ENCODE measurements at regions not wholly inside any gene's neighbourhood (a gene's known extent, or its start where the extent isn't known, plus 50 kb on each side); places are given as distances from the start of the nearest gene placed in this dataset.
A peak's percentile ranks its signal among the peaks of the same experiment; 100 is the strongest.

DNA sequence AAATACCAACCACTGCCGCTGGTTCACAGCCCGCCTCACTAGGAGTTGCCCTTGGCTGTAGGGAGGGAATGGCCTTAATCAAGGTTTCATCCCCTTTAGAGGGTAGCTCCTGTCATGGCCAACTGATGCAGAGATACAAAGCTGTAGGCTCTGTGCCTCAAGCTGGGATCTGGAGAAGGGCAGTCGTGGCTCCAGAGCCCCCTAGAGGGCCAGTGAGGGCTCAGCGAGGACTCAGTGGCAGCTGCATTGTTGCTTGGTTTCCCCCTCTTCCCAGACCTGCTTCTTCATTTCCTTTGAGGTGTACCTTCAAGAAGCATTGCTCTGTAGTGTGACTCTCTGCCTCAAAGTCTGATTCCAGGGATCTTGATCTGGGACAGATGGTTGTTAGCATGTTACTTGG, 302.1 kb downstream of the LPIN1 start:
- H3K36me3 Mint-ChIP-seq (ENCODE audit: insufficient read depth in 2 of 2): peaks cover 0 to under 1% of the 10 kb centered on the region in 2 donors
- H3K4me3 Mint-ChIP-seq: no peak overlapping the region
- H3K9me3 Mint-ChIP-seq: peaks cover 0 to 2% of the 10 kb centered on the region in 2 donors
- peak in 1 of 2 donors; percentile 26 for ATAC-seq (replicated peaks in 1 of 2)
- peaks cover 26% of the 10 kb centered on the region for H3K4me1 Mint-ChIP-seq (ENCODE audit: low read depth)
- peaks cover 9% of the 10 kb centered on the region for H3K27me3 Mint-ChIP-seq (ENCODE audit: low read depth)
- DNase-seq: no peak
- no peak overlapping the region for H3K27ac Mint-ChIP-seq

DNA sequence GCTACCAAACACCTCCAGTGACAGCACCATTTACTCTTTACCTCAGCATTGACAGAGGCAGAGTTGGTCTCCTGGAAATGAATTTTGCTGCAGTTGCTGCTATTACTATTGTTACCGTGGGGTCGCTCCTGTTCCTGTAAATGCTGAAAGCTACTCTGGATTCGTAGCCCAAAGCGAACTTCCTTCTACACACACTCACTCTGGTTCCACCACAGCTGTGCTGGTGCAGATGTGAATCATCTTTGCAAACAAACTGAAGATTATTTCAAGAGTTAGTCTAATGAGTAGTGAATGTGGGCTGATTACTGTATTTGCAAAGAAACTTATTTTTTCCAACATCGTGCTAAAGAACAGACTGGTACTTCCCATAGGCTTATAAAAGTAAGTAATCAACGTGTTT, 304.0 kb downstream of the LPIN1 start:
- Mint-ChIP-seq H3K27me3 (ENCODE audit: low read depth) (no peaks in the 10 kb centered on the region), H3K9me3 (peaks cover 3 to 4% of the 10 kb centered on the region in 2 donors), H3K27ac (no peak overlapping the region), H3K4me3 (no peak overlapping the region), H3K36me3 (ENCODE audit: insufficient read depth in 2 of 2) (peaks cover 0 to 4% of the 10 kb centered on the region in 2 donors), H3K4me1 (ENCODE audit: low read depth) (peaks cover 14% of the 10 kb centered on the region)
- no peak for DNase-seq
- no peak for ATAC-seq (replicated peaks in 1 of 2)

DNA sequence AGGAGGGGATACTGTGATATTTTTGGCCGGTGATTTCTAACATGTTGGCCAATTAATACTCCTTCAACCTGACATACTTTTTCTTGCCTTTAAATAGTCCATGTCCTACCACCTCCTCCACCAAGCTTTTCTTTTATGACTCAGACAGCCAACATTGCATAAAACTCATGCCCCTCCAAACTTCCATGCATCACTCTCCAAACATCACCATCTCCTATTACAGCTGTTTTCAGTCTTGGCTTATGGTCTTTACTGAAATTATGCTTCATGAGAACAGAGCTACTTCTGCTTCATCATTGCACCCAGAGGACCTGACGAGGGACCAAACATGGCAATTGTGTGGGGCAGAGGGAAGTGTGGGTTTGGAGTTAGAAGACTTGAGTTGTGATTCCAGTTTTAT, 305.4 kb downstream of the LPIN1 start:
- no peak overlapping the region for H3K4me3 Mint-ChIP-seq

DNA sequence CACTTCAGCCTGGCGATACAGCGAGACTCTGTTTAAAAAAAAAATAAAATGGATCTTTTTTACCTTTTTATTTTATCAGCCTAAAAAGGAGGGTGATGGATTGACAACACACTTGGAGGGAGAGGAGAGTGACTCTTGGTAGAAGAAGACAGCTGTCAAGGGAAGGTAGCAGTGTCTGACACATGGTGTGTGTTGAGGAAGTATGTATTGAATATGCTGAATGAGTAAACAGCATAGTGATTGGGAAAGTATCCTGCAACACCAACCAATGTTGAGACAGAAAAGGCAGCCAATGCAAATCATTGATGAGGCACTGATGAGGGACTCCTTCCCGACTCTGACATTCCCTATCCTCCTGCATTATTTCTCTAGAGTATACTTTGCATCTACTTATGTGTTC, 306.4 kb downstream of the LPIN1 start:
- Mint-ChIP-seq H3K36me3 (ENCODE audit: insufficient read depth in 2 of 2) (peaks cover 0 to 4% of the 10 kb centered on the region in 2 donors), H3K4me3 (no peak overlapping the region), H3K27ac (no peak overlapping the region), H3K9me3 (peaks cover 3 to 6% of the 10 kb centered on the region in 2 donors), H3K4me1 (ENCODE audit: low read depth) (peaks cover 15% of the 10 kb centered on the region), H3K27me3 (ENCODE audit: low read depth) (peaks cover 8% of the 10 kb centered on the region)
- DNase-seq (no peak), ATAC-seq (replicated peaks in 1 of 2) (no peak)

More for the DNA sequence above, 305.4 kb downstream of the LPIN1 start:
- peaks cover 0 to 4% of the 10 kb centered on the region in 2 donors for H3K36me3 Mint-ChIP-seq (ENCODE audit: insufficient read depth in 2 of 2)
- peaks cover 8% of the 10 kb centered on the region for H3K4me1 Mint-ChIP-seq (ENCODE audit: low read depth)
- H3K27me3 Mint-ChIP-seq (ENCODE audit: low read depth): peaks cover 8% of the 10 kb centered on the region
- H3K27ac Mint-ChIP-seq: no peak overlapping the region
- ATAC-seq (replicated peaks in 1 of 2): no peak
- H3K9me3 Mint-ChIP-seq: peaks cover 3 to 6% of the 10 kb centered on the region in 2 donors
- DNase-seq: no peak

DNA sequence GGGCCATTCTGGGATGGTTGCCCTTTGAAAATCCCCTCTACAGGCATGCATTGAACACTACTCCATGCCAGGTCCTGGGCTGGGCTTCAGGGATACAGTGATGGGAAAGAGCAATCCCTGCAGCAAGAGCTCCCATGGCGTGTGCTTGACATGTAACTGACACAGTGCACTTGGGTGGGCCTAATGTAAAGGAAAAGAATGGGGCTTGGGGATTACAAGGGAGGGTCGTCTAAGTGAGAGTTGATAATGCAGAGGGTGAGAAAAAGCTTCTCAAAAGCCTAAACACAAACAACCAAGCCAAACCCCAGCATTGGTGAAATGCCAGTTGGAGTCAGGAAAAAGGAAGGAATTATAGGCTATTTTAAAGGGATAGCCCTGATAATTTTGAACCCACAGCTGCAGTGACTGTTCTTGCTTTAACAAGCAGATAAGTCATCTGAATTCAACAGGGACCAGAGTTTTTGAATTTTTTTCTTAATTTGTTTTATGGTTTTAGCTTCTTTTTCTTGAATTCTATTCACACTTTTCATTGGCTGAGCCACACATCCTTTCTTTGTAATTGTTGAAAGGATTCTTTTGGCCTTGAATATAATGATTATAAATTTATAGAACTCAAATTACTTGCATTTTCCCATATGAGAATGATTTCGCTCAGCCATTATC, 308.7 kb downstream of the LPIN1 start:
- Mint-ChIP-seq H3K27me3 (ENCODE audit: low read depth) (peaks cover 21% of the 10 kb centered on the region), H3K4me1 (ENCODE audit: low read depth) (peaks cover 15% of the 10 kb centered on the region), H3K36me3 (ENCODE audit: insufficient read depth in 2 of 2) (peaks cover 0 to 4% of the 10 kb centered on the region in 2 donors), H3K9me3 (peaks cover 3 to 6% of the 10 kb centered on the region in 2 donors), H3K4me3 (no peak overlapping the region), H3K27ac (no peak overlapping the region)
- no peak for ATAC-seq (replicated peaks in 1 of 2)
- DNase-seq: no peak

DNA sequence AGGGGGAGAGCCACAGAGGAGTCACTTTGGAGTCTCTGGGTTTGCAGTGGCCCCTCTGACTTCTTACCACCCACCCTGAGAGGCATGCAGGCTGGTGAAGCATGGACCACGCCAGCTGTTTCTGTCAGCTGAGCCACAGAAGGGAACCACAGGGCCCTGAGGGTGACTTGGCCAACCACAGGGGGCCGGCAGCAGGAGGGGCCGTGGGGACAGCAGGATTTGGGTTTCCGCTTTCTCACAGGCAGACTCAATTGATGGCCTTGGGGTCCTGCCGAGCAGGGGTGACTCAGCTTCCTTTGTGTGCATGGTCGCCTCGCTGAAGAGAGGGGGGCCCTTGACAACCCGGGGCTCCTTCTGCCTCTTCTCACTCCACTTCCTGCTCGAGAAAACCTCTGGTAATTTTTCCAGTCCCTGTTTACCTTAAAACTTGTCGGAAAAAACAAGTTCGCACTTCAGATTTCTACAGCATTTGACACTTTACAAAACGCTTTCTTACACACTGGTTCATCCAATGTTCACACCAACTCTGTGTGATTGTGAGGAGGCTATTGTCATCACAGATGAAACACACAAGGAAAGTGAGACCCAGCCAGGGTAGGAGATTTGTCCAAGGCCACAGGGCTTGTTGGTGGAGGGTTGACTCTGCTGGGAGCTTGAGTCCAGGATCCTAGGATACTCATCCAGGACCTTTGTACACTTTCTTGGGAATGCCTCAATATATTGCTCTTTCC, 311.2 kb downstream of the LPIN1 start:
- Mint-ChIP-seq H3K27me3 (ENCODE audit: low read depth) (peaks cover 21% of the 10 kb centered on the region), H3K4me1 (ENCODE audit: low read depth) (peaks cover 9% of the 10 kb centered on the region), H3K27ac (no peak overlapping the region), H3K36me3 (ENCODE audit: insufficient read depth in 2 of 2) (peaks cover 0 to 4% of the 10 kb centered on the region in 2 donors), H3K9me3 (peaks cover 3 to 6% of the 10 kb centered on the region in 2 donors), H3K4me3 (peak overlapping the region in 1 of 2 donors; percentile 44)
- ATAC-seq (replicated peaks in 1 of 2): peak; percentile 91 to 92
- peak; percentile 51 to 58 for DNase-seq

DNA sequence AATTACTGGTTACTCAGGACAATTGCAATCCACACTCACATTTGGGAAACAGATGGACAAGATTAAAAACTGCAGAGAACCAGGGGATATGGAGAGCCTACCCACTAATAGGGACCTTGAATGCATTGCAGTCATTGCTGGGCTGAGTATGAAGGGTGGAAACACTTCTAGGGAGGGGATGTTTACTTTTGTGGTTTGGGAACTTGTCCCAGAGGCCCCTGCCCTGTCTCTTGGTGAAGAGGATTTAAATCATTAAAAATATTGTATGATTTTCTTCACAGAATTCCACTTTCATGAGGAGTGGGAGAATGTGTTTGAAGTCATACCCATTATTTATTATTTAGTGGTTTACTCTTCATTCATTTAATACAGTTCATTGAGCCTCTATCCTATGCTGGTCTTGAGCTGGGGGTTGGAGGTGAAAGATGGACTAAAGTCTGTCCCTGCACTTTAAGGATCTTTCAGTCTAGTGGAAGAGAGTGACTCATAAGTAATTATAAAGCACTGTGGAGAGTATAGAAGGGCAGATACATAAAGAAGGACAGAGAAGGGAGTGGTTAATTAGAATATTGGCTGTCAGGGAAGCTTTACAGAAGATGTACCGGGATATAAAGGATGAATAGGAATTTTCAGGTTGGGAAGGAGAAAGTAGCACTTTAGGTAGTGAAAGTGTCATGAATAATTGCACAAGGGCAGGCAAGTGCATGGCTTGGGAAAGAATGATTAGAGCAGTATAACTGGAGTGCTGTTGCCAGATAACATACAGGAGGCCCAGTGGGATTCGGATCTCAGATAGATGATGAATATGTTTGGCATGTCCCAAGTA, 313.4 kb downstream of the LPIN1 start:
- Mint-ChIP-seq H3K27me3 (ENCODE audit: low read depth) (peaks cover 26% of the 10 kb centered on the region), H3K9me3 (peaks cover 2 to 4% of the 10 kb centered on the region in 2 donors), H3K36me3 (ENCODE audit: insufficient read depth in 2 of 2) (peaks cover 0 to 1% of the 10 kb centered on the region in 2 donors), H3K4me1 (ENCODE audit: low read depth) (peaks cover 9% of the 10 kb centered on the region), H3K27ac (no peak overlapping the region), H3K4me3 (no peak overlapping the region)
- ATAC-seq (replicated peaks in 1 of 2): no peak
- no peak for DNase-seq

DNA sequence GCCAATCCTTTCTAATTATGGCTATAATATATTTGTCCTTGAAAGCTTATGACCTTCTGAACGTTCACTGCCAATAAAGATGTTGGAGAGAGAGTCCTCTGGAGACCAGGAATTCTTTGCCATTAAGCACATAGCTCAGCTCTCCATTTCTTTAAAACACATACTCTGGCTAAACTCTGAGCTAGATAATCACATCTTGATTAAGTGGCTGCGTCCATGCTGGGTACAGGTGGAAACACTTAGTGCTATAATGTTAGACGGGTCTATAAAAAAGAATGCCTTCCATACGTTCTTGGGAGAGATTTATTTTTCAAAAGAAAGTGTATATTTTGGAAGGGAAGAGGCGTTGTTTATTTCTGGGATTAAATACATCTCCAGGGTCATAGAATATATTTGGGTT, 314.5 kb downstream of the LPIN1 start:
- H3K27me3 Mint-ChIP-seq (ENCODE audit: low read depth): peaks cover 22% of the 10 kb centered on the region
- H3K27ac Mint-ChIP-seq: no peak overlapping the region
- H3K4me3 Mint-ChIP-seq: no peak overlapping the region
- H3K9me3 Mint-ChIP-seq: peaks cover 2 to 3% of the 10 kb centered on the region in 2 donors
- H3K4me1 Mint-ChIP-seq (ENCODE audit: low read depth): peaks cover 9% of the 10 kb centered on the region
- ATAC-seq (replicated peaks in 1 of 2) (no peak), DNase-seq (no peak)
- H3K36me3 Mint-ChIP-seq (ENCODE audit: insufficient read depth in 2 of 2): peaks cover 0 to 1% of the 10 kb centered on the region in 2 donors

DNA sequence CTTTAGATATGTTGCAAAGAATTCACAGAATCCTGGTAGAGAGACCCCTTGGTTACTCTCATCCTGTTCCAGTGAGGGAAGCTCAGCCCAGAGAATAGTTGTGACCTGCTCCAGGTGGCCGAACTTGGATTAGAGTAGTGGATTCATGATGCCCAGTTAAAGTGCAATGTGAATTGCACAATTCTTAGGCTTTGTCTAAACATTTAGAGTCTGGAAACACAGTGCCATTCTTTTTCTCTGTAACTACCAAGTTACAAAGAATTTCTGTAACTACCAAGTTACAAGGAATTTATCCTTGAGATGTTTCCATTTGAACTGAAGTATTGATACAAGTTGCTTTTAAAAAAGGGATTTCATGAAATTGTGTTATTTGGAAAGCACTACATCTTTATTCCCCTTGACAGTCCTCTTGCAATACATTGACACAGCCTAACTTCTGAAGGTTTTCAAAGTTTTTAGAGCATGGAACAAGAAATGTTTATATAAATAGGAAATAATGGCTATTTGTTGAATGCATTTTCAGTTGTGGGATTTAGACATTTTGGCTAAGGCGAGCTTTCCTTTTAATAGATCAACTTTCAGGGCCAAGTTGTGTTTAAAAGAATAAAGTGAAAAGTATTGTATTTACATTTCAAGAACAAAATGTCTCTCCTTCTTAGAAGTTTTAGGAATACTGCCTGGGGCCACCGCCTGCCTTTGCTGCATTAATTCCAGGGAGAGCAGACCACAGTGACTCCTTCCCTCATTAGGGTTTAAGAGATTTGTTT, 315.0 kb downstream of the LPIN1 start:
- H3K9me3 Mint-ChIP-seq: peaks cover 2 to 3% of the 10 kb centered on the region in 2 donors
- peaks cover 9% of the 10 kb centered on the region for H3K4me1 Mint-ChIP-seq (ENCODE audit: low read depth)
- H3K4me3 Mint-ChIP-seq: no peak overlapping the region
- H3K27ac Mint-ChIP-seq: no peak overlapping the region
- peaks cover 0 to 1% of the 10 kb centered on the region in 2 donors for H3K36me3 Mint-ChIP-seq (ENCODE audit: insufficient read depth in 2 of 2)
- DNase-seq (no peak), ATAC-seq (replicated peaks in 1 of 2) (no peak)
- peaks cover 18% of the 10 kb centered on the region for H3K27me3 Mint-ChIP-seq (ENCODE audit: low read depth)

DNA sequence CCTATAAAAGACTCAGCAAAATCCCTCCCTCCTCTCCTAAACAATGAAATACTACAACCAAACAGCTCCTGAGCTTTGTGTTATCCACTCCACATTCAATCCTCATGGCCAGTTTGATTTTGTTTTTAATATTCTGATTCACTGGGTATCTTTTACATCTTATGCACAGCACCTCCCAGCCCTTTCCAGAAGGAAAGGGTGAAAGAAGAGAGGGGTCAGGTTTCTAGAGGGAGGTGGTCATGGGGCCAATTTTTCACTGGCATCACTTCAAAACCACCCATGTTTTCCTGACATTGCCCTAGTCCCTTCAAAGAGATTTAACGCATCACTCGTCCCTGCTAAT, 315.6 kb downstream of the LPIN1 start:
- ATAC-seq (replicated peaks in 1 of 2) (no peak), DNase-seq (no peak)
- Mint-ChIP-seq H3K36me3 (ENCODE audit: insufficient read depth in 2 of 2) (peaks cover 0 to 1% of the 10 kb centered on the region in 2 donors), H3K27ac (no peak overlapping the region), H3K4me3 (no peak overlapping the region), H3K4me1 (ENCODE audit: low read depth) (peaks cover 9% of the 10 kb centered on the region), H3K27me3 (ENCODE audit: low read depth) (peaks cover 18% of the 10 kb centered on the region), H3K9me3 (peaks cover 2 to 3% of the 10 kb centered on the region in 2 donors)

DNA sequence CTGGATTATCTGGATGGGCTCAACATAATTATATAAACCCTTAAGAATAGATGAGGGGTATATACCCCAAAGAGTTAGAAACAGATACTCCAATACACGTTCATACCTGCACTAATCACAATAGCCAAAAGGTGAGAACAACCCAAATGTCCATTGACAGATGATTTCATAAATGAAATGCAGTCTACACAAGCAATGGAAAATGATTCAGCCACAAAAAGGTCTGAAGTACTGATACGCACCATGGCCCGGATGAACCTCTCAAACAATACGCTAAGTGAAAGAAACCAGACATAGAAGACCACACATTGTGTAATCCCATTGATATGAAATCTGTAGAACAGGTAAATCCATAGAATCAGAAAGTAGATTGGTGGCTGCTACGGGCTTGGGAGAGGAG, 316.8 kb downstream of the LPIN1 start:
- Mint-ChIP-seq H3K27ac (no peak overlapping the region), H3K4me1 (ENCODE audit: low read depth) (no peaks in the 10 kb centered on the region), H3K36me3 (ENCODE audit: insufficient read depth in 2 of 2) (peaks cover 0 to 1% of the 10 kb centered on the region in 2 donors), H3K9me3 (peaks cover 2 to 3% of the 10 kb centered on the region in 2 donors), H3K4me3 (no peak overlapping the region), H3K27me3 (ENCODE audit: low read depth) (peaks cover 18% of the 10 kb centered on the region)
- no peak for ATAC-seq (replicated peaks in 1 of 2)
- no peak for DNase-seq

DNA sequence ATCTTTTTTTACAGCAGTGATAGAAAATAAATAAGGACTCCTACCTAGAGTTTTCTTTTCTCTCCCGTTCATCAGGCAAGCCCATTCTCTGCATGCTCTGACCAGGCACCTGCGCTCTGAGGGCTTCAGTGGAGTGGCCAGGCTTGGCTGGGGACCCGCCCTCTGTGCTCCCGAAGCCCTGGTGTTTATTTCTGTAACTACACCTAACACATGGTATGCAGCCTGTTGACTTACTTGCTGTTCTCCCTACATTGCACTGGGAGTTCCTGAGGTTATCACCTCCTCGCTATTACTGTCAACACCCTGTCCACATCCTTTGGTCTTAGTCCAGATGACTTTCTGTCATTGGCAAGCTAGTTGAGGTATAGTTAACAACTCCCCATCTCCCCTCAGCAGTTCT, 317.7 kb downstream of the LPIN1 start:
- Mint-ChIP-seq H3K36me3 (ENCODE audit: insufficient read depth in 2 of 2) (peaks cover 0 to 1% of the 10 kb centered on the region in 2 donors), H3K4me1 (ENCODE audit: low read depth) (no peaks in the 10 kb centered on the region), H3K27me3 (ENCODE audit: low read depth) (peaks cover 9% of the 10 kb centered on the region), H3K4me3 (no peak overlapping the region), H3K27ac (no peak overlapping the region), H3K9me3 (peaks cover 2 to 3% of the 10 kb centered on the region in 2 donors)
- ATAC-seq (replicated peaks in 1 of 2): peak in 1 of 2 donors; percentile 60
- no peak for DNase-seq
